ENCODE measurements at regions not wholly inside any gene's neighbourhood (a gene's known extent, or its start where the extent isn't known, plus 50 kb on each side); places are given as distances from the start of the nearest gene placed in this dataset.
"Not testable (repeated sequence)": the region's sequence is repeated elsewhere in the genome, so short reads cannot be mapped to it uniquely, and the experiment has no call there.

GRCh38 chr16:72654535-72654934, 393.4 kb downstream of the ZFHX3 start:
- no peak for DNase-seq

- no peak for DNase-seq
Measured at GRCh38 chr16:72649254-72649944, 398.5 kb downstream of the ZFHX3 start.

DNA sequence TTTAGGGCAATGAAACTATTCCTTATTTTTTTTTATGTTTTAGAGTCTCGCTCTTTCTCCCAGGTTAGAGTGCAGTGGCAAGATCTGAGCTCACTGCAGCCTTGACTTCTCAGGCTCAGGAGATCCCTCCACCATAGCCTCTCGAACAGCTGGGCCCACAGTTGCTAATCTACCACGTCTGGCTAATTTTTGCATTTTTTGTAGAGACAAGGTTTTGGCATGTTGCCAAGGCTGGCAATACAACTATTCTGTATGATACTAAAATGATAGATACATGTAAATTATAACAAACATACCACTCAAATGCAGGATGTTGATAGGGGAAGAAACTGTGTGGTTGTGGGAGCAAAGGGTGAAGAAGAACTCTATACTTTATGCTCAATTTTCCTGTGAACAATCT, 401.3 kb downstream of the ZFHX3 start:
- no peak for DNase-seq

GRCh38 chr16:72645538-72645937, 402.4 kb downstream of the ZFHX3 start:
- no peak for DNase-seq

DNA sequence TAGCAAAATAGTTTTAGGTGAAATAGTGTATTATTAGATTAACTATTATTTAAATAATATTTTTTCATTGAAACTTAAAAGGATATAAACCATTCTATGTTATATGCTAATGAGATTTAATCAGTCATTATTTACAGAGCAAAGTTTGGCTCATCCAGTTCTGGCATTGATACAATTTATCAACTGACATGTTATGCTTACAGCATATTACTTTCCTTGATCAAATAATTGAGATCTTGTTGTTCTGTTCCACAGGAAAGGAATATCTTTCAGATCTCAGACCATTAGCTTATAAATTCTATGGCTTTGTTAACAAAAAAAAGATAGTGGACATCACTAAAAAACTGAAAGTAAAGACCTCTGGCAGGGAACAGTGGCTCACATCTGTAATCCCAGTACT, 403.0 kb downstream of the ZFHX3 start:
- DNase-seq: no peak

GRCh38 chr16:72639494-72639893, 408.4 kb downstream of the ZFHX3 start:
- DNase-seq: no peak

DNA sequence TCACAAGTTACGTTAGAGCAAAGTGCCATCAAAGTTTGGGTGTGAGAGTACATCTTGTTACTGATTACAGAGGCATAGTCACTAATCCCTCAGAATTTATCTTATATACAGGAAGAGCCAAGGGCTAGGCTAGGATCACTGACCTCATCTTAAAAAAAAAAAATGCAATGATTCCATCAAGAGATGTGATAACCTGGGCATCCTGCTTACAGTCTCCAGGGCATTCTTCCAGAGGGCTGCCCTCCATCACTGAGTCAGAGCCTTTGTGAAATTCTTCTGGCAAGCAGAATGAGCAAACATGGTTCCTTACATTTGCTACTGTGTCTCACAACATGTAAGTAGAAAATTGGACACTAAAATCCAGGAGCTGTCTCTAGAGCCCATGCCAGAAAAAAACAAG, 410.6 kb downstream of the ZFHX3 start:
- DNase-seq: no peak

DNA sequence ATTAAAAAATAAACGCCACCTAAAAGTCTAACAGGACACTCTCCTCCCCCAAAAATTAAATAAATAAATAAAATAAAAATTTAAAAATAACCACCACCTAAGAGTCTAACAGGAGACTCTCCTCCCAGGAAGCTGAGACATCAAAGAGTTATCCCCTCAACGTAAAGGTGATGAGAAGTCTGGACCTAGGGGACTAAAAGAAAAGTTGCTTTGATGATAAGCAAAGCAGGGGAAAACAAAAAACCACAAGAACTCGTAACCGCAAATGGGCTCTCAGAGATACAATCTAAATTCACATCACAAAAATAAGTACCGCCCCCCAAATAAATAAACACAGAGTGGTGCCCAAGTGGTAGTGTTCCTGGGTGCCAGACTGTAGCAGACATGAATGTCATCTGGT, 412.2 kb downstream of the ZFHX3 start:
- no peak for DNase-seq

DNA sequence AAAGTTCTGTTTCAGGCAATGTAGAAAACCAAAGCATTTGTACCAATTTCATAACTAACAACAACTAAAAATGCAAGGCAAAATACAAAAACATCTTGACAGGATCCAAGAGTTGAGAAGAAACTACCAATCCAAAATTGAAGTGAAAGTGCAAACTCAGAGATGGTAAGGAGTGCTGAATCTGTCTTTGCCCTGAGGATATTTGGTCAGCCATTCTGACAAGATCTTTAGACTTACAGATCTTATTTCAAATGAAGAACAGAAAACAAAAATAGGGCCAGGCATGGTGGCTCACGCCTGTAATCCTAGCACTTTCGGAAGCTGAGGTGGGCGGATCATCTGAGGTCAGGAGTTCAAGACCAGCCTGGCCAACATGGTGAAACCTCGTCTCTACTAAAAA, 412.8 kb downstream of the ZFHX3 start:
- no peak for DNase-seq

DNA sequence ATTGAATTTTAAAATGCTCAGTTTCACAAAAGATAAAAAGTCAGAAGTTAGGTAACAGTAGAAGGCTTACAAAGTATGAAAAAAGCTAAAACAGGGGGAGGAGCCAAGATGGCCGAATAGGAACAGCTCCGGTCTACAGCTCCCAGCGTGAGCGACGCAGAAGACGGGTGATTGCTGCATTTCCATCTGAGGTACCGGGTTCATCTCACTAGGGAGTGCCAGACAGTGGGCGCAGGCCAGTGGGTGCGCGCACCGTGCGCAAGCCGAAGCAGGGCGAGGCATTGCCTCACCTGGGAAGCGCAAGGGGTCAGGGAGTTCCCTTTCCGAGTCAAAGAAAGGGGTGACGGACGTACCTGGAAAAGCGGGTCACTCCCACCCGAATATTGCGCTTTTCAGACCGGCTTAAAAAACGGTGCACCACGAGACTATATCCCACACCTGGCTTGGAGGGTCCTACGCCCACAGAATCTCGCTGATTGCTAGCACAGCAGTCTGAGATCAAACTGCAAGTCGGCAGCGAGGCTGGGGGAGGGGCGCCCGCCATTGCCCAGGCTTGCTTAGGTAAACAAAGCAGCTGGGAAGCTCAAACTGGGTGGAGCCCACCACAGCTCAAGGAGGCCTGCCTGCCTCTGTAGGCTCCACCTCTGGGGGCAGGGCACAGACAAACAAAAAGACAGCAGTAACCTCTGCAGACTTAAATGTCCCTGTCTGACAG, 420.6 kb downstream of the ZFHX3 start:
- not testable (repeated sequence) for DNase-seq

GRCh38 chr16:72626623-72627022, 421.3 kb downstream of the ZFHX3 start:
- DNase-seq: no peak

DNA sequence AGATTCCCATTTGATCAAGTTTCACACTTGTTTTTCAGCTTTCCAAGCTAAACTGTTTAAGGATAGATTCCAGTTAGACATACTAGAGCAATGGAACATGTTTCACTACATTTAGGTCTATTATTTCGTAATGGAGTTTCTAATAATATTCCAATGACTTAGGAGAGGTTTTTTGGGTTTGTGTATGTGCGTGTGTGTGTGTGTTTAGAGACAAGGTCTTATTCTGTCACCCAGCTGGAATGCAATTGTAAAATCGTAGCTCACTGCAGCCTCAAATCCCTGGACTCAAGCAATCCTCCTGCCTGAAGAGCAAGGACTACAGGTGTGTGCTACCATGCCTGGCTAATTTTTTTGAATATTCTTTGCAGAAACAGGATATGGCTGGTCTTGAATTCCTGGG, 426.3 kb downstream of the ZFHX3 start:
- DNase-seq: no peak

DNA sequence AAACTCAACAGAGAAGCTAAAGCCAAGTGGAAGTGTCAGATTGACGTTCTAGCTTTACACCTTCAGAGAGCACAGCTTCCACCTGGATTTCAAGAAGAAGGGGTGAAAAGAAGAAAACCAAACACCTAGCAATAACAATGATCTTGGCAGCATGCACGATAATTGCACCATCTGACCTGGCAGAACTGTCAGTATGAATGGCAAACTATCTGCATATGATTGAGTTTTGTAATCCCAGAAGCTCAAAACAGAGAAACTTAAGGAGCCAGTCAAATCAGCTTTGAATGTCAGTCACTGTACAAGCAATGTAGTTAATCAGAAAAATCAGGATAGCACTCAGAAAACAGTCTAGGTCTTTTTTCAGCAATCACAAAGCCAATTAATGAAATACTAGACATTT, 427.1 kb downstream of the ZFHX3 start:
- no peak for DNase-seq

DNA sequence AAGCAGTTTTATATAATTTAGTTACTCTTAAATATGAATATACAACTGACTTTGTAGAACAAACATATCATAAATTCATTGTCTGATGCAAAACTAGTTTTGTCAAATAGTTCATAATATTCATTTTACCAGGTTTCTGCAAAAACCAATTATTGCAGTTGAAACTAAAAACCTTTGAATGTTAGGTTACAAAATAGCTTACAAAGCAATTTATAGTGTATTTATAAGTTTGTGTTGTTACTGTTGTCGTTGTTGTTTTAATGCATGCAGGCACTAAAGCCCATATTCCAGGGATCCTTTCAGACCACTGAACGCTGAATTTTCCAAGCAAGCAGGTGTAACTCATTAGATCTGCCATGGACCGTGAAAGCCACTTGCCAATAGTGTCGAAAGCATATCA, 427.6 kb downstream of the ZFHX3 start:
- no peak for DNase-seq

DNA sequence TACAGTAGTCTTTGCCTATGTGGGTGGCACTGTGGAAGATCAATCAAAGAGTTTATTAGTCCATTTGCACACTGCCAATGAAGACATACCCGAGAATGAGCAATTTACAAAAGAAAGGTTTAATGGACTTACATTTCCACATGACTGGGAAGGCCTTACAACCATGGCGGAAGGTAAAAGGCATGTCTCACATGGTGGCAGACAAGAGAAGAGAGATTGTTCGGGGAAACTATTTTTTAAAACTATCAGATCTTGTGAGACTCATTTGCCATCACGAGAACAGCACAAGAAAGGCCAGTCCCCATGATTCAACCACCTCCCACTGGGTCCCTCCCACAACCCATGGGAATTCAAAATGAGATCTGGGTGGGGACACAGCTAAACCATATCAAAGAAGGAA, 432.1 kb downstream of the ZFHX3 start:
- DNase-seq: no peak

DNA sequence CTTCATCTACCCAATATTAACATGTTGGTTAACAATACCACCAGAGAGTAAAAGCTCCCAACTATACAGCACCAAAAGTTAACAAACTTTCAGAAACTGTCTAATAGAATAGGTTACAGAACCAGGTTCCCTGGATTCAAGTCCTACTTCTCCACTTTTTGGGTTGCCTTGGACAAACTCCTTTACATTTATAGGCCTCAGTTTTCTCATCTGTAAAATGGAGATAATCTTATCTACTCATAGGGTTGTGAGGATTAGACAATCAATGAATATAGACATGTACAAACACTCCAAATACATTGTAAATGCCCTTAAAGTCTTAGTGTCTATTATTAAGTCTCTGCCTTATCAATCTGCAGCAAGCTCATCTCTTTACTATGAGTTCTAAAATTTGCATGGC, 435.2 kb downstream of the ZFHX3 start:
- no peak for DNase-seq

- no peak for DNase-seq
Measured at GRCh38 chr16:72612256-72612655, 435.7 kb downstream of the ZFHX3 start.

DNA sequence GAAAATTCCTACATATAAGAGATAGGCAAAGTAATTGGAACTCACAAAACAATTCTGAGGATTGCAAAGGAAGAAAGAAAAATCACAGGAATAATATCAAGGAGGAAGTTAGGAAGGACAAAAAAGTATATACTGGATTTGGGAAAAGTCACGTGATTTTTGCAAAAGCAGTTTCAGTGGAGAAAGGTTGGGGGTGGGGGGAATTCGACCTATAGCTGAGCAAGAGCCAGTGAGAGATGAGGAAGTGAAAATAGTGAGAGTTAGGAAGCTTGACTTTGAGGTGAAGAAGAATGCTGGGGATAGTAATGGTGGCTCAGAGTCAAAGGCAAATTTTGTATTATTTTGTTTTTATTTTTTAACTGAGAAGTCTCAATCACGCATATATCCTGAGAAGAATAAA, 438.0 kb upstream of the PMFBP1 start:
- DNase-seq: no peak

DNA sequence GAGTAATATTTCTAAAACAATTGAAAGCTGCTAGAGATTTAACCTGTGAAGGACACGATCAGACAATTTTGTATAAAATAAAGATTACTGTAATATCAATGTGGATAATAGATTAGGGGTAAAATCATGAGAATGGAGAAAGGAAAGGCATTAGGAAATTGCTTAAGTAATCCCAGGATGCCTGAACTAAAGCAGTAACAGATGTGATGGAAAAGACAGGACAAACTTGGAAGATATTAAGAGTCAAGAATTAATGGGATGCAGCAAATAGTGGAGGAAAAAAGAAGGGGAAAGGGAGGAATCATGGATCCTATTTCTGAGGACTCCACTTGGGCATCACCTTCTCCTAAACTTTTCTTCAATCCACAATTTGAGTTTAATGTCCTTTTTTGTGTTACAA, 437.1 kb upstream of the PMFBP1 start:
- DNase-seq: no peak

DNA sequence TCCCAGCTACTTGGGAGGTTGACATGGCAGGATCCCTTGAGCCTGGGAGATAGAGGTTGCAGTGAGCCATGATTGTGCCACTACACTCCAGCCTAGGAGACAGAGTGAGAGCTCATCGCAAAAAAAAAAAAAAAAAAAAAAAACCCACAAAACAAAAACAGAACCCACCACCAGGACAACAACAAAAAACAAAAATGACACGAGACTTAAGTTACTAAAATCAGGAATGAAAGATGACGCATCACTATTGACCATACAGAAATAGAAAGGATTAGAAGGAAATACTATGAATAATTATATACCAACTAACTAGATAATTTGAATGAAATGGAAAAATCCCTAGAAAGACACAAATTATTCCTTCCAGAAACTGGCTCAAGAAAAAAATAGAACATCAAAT, 432.4 kb upstream of the PMFBP1 start:
- DNase-seq: no peak

DNA sequence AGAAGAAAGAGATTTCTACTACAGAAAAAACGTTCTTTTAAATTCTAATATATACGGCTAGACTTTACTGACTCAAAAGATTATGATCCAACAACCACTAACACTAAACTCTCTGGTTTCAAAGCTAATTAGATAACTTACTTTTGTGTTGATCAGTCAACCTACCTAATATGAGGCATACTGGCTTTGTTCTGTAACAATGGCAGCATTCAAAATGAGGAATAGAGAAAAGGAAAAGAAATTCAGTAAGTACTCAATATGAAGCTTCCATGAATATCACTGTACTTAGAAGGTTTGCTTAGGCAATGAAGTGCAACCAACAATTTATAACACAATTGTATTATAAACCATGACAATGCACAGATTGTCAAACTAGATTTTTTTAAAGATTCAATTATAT, 430.5 kb upstream of the PMFBP1 start:
- DNase-seq: no peak

GRCh38 chr16:72598696-72599095, 426.7 kb upstream of the PMFBP1 start:
- DNase-seq: no peak

DNA sequence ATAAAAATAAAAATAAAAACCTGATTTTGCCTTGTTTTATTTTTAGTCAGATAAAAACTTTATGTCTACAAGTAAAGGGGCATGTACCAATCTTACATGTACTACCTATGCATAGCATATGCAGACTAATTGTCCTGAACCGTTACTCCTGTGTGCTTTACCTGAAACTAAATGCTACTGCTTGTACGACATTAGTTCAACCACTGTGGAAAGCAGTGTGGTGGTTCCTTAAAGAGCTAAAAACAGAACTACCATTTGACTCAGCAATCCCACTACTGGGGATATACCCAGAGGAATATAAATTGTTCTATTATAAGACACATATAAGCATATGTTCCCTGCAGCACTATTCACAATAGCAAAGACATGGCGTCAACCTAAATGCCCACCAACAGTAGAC, 426.0 kb upstream of the PMFBP1 start:
- DNase-seq: no peak

DNA sequence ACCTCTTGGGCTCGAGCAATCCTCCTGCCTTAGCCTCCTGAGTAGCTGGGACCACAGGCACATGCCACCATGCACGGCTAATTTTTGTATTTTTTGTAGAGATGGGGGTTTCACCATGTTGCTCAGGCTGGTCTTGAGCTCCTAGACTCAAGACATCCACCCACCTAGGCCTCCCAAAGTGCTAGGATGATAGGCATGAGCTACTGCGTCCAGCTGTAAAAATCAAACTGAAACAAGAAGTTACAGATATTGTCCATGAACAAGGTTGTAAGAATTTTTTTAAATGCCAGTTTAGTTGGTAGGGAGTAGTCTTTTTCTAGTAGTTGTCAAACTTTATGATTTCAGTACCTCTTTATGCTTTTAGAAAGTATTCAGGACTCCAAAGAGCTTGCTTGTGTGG, 424.4 kb upstream of the PMFBP1 start:
- no peak for DNase-seq

All from activated T-cell treated with anti-CD3 and anti-CD28 coated beads, Interleukin-2, amount 50 U/mL, for 48 hours (primary cell).